ENCODE measurements at regions not wholly inside any gene's neighbourhood (a gene's known extent, or its start where the extent isn't known, plus 50 kb on each side); places are given as distances from the start of the nearest gene placed in this dataset.

DNA sequence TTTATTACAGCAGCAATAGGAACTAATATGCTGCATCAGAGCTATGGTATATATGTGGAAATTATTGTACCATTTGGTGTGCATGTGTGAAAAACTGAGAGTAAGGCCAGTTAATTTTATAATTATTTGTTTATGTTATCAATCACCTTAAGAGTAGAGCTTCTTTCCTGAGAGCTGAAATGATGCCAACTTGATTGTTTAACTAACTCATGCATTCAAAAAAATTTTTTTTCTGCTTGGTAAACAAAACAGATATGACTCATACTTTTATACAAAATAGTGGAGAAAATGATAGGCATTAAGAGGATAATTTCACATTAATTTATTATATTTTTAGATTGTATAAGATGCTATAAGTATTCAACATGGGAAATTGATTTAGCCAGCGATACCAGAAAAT is 622.7 kb downstream of the RAPGEF2 start (continued):
- no peak for TF ChIP-seq PHF21A (CRISPR knock-in tag; IDR thresholded peaks at IDR 0.05)
- TF ChIP-seq ZNF713 (CRISPR knock-in tag; IDR thresholded peaks at IDR 0.05) = no peak
- TF ChIP-seq RFXAP (CRISPR knock-in tag; IDR thresholded peaks at IDR 0.05; ENCODE audit: borderline replicate concordance) = no peak
- no peak for TF ChIP-seq SIX4 (CRISPR knock-in tag; IDR thresholded peaks at IDR 0.05)
- no peak for TF ChIP-seq NPAS2 (CRISPR knock-in tag; IDR thresholded peaks at IDR 0.05; ENCODE audit: borderline replicate concordance)

DNA sequence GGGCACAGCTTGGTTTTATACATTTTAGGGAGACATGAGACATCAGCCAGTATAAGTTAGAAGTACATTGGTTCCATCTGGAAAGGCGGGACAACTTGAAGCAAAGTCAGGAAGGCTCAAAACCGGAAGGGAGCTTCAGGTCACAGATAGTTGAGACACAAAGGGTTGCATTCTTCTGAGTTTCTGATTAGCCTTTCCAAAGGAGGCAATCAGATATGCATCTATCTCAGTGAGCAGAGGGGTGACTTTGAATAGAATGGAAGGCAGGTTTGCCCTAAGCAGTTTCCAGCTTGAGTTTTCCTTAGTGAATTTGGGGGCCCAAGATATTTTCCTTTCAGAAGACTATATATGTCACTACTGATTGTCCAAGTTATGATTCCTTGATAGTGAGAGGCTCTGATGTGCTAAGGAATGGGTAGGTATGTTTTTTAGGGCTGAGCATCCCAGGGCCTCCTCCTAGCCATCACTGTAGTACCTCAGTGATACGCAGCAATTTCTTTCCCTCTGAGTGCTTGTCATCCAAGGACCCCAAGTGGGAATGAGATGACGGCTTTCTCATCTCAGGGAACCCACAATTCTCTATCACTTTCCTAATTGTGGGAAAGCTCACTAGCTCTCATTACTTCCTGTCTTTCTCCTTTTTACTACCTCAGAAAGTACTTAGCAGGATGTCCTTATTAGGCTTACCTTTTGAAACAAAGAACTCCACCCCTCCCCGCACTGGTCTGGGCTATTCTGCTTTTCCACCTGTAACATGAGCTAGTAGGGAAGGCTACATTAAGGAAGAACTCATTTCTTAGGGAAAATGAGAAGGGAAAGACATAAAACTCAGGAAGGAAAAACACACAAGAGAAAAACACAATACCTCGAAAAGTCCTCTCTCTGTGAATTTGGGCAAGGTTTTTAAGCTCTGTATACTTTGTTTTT is 632.7 kb downstream of the RAPGEF2 start:
- H3K27ac ChIP-seq (ENCODE audit: extremely low read length, insufficient read depth, low read length) = no peak overlapping the region
- H4K20me1 ChIP-seq (ENCODE audit: insufficient read depth, low read length) = no peaks in the 10 kb centered on the region
- no peaks in the 10 kb centered on the region for H3K79me2 ChIP-seq (ENCODE audit: insufficient read depth, low read length)
- H3K36me3 ChIP-seq (replicated peaks in 1 of 2; ENCODE audit: control insufficient read depth in 1 of 2, insufficient read depth in 2 of 2, low read length in 2 of 2) = no peaks in the 10 kb centered on the region
- H3K9me3 ChIP-seq (ENCODE audit: low read length) = no peaks in the 10 kb centered on the region
- no peak overlapping the region for H3K4me3 ChIP-seq (replicated peaks in 1 of 3; ENCODE audit: insufficient read depth in 1 of 3, low read depth in 2 of 3, low read length in 3 of 3)
- H2AFZ ChIP-seq (ENCODE audit: low read length) = no peak overlapping the region
- ChIA-PET POLR2A (no interaction called here), CTCF (ENCODE audit: low intra/inter-chr PET ratio, low total read pairs) (no interaction called here)
- no peak for DNase-seq (ENCODE audit: low spot score)
- H3K9ac ChIP-seq (ENCODE audit: insufficient read depth, low read depth, low read length) = no peak overlapping the region
- ATAC-seq = no peak
- intact Hi-C loops (cut with micrococcal nuclease; ENCODE audit: unreplicated experiment) = no loop called here
- H3K4me2 ChIP-seq (ENCODE audit: low read depth, low read length) = no peak overlapping the region
- BruUV-seq (replicated peaks) = no TSS peak
- H3K4me1 ChIP-seq (ENCODE audit: insufficient read depth, low read length) = no peaks in the 10 kb centered on the region
- H3K27me3 ChIP-seq (ENCODE audit: control insufficient read depth in 1 of 2, insufficient read depth in 2 of 2, low read length in 2 of 2) = no peaks in the 10 kb centered on the region; a peak in 1 of 5 replicates
- WGBS (ENCODE audit: low lambda C conversion rate) = 3% methylated on average over 6 of the region's 6 CpGs
- in situ Hi-C loops (cut with HindIII; ENCODE audit: extremely low pct_ligation_motif_present, low pct_unique_long_range_greater_than_20kb) = no loop called here
- TF ChIP-seq, protein P1, sequence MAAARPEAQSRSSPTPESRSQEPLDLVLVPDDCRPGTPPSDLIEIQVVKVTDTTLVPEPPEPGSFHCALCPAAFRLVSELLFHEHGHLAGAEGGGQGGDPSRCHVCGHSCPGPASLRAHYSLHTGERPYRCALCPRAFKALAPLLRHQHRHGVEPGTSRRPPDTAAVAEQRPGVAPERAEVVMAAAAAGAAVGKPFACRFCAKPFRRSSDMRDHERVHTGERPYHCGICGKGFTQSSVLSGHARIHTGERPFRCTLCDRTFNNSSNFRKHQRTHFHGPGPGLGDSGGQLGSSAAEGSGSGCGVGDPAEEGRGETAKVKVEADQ (CRISPR knock-in tag; IDR thresholded peaks at IDR 0.05; ENCODE audit: borderline replicate concordance) = no peak
- no peak for TF ChIP-seq KMT2B (CRISPR knock-in tag; IDR thresholded peaks at IDR 0.05)
- no peak for FAIRE-seq
